SK-N-DZ (cell line): ENCODE measurements at regions not wholly inside any gene's neighbourhood (a gene's known extent, or its start where the extent isn't known, plus 50 kb on each side); places are given as distances from the start of the nearest gene placed in this dataset.
"Not testable (repeated sequence)": the region's sequence is repeated elsewhere in the genome, so short reads cannot be mapped to it uniquely, and the experiment has no call there.

Experiments
- DNase-seq: peaks from one replicate; pipeline ENCODE4 v3.0.0-alpha.2; 2015; ENCODE audit warnings: low spot score

DNA sequence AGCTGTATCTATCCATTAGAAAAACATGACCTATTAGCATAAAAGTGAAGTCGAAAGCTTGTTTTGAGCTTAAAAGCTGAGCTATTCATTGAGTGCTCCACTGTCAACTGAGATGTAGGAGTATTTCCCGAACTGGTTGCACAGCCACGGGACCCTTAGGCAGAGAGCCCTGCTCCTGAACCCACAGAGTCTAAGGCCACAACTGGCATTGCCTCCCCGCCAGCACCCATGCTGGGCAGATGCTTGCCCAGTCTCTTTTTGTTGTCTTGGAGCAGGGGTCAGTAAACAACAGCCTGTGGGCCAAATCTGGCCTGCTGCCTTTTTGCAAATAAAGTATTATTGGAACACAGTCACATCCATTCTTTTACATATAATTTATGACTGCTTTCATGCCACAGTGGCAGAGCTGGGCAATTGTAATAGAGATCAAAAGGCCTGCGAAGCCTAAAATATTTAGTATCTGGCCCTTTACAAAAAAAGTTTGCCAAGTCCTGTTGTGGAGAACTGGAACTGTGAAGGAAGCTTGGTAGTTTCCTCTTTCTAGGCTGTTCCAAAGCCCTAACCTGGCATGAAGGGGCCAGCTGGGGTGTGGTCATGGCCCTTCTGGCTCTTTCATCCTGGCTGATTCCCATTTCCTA is 58.4 kb upstream of the WAPL start:
- no peak for DNase-seq

GRCh38 chr10:86580521-86580891 is 58.9 kb upstream of the WAPL start:
- DNase-seq, result no peak

- no peak for DNase-seq
Measured at GRCh38 chr10:86583983-86584382, 62.4 kb upstream of the WAPL start.

DNA sequence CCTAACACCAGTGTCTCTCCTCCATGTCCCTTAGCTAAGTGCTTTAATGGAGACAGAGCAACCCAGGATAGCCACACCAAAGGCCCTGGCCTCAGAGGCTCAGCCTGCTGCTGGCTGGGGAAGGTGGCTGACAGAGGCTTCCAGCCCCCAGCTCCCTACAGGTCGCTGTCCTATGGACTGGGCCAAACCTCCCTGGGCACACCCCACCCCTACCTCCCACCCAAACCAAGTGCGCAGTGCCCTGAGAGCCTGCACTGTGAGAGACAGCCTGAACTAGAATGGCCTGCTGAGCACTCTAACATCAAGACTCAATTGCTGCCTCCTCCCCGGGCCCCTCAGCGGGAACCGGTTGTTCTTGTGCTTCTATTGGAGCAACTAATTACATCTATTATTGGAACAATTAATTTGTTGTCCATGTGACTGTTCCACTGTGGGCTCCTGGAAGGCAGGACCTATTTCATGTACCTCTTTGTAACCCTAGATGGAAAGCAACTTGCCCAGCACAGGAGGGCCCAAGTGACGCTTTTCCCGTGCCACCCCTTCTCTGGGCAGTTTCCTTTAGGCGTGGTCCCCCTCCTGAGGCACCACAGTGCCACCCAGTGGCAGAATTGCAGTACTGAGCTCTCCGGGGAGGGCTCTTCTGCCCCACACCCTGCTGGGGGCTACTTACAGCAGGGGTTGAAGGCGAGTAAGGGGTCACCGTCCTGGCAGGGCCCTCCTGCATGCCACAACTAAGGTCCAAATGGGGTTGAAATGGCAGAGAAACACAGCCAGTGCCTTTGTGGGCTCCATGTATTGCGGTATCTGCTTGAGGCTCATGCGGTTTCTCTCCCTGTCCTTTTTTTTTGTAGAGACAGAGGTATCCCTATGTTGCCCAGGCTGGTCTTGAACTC is 63.7 kb upstream of the WAPL start:
- peak; percentile 73 for DNase-seq

GRCh38 chr10:86586516-86586915 is 64.9 kb upstream of the WAPL start:
- no peak for DNase-seq

DNA sequence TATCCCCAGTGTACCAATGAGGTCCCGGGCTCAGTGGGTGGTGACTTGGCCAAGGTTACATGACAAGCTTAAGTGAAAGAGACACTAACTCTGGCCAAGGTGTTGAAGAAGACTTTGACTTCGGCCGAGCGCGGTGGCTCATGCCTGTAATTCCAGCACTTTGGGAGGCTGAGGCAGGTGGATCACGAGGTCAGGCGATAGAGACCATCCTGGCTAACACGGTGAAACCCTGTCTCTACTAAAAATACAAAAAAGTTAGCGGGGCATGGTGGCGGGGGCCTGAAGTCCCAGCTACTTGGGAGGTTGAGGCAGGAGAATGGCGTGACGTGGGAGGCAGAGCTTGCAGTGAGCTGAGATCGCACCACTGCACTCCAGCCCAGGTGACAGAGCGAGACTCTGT is 65.6 kb upstream of the OPN4 start:
- not testable (repeated sequence) for DNase-seq

DNA sequence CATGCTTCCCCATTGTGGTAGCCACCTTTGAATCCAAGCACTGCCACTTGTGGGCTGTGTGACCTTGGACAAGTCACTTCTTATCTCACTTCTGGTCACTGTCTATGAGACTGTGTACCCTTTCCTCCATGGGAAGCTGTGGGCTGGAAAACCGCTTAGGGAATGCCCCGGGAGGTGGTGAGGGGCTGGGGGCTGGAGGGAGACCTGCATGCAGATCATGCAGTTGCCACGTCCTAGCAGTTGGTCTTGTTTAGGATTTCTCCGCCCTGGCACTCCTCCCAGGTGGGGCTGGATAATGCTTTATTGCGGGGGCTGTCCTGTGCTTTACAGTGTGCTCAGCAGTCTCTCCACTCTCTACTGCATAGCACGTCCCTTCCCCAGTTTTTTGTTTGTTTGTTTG is 62.9 kb upstream of the OPN4 start:
- DNase-seq, result no peak

- no peak for DNase-seq
Measured at GRCh38 chr10:86592413-86592812, 61.9 kb upstream of the OPN4 start.

DNA sequence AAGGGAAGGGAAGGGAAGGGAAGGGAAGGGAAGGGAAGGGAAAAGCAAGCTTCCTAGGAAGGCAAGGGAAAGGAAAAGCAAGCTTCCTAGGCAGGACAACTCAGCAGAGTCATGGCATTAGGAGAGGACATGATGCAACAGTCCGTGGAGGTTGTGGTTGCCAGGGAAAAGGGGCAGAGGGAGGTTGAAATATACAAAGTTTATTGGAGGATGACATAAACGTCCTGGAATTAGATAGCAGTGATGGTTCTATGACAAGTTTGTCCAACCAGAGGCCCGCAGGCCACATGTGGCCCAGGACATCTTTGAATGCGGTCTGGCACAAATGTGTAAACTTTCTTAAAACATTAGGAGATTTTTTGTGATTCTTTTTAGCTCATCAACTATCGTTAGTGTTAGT is 59.8 kb upstream of the OPN4 start:
- no peak for DNase-seq

DNA sequence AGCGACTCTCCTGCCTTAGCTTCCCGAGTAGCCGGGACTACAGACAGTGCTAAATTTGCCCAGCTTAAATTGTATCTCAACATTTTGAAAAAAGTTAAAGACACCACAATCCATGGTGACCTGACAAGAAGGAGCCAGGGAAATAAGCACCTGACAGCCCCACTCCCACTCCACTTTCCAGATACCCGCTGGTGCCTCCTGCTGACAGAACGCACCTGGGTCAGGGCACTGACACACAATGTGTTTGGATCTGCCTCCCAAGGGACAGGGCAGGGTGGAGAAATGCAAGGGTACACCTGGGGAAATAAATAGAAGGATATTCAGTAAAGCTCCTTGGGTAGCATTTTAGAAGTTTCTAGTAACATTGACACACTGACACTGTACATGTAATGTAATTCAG is 58.9 kb upstream of the OPN4 start:
- DNase-seq, result no peak

DNA sequence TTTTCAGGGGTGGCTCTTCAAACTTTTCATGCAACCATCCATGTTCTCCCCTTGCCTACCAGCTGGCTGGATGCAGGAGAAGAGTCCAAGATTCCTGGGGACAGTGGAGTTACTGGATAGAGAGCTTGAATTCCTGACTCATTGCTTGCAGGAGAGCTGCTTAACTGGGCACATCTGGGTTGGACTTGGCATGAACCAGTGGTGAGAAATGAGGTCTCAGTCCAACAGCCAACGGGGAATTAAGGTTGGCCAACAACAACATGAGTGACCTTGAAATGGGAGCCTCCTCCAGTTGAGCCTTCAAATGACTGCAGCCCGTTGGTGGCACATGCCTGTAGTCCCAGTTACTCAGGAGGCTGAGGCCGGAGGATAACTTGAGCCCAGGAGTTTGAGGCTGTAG is 58.1 kb upstream of the OPN4 start:
- DNase-seq, result no peak

GRCh38 chr10:86597306-86597705 is 57.0 kb upstream of the OPN4 start:
- DNase-seq, result no peak

DNA sequence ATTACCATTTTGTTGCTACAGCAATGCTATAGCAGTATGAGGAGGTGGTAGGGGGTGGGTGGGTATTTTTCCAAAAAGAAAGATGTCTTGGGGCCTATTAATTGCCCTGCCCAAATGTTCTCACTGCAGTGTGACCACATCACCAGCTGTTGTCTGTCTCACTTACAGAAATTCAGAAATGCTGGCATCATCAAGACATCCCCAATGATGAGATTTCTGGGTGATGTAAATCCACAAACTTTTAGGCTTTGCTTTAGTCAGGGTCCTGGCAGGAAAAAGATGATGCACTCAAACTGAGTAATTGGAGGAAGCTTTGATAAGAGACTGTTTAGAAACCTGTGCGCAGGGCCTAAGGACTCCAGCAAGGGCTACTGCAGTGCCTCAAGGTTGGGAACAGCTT is 56.2 kb upstream of the OPN4 start:
- no peak for DNase-seq

- DNase-seq, result no peak
Measured at GRCh38 chr10:86599041-86599440, 55.3 kb upstream of the OPN4 start.

DNA sequence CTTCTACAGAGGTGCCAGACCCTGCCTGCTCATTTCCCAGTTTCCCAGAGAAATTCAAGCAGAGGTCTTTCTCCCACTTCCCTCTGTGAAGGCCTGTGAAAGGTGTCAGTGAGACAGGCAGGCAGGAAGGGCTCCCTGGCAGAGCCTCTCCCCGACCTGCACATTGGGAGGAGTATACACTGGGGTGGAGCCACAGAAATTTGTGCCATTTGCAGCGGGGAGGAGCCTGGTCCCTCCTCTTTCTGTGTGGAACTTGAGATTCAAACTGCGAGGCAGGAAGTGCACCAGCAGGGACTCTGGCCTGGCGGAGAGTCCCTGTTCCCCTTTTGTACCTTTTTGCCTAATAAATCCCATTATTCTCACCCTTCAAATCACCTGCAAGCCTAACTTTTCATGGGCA is 54.6 kb upstream of the OPN4 start:
- DNase-seq, result no peak

GRCh38 chr10:86600296-86600695 is 54.1 kb upstream of the OPN4 start:
- DNase-seq, result no peak

DNA sequence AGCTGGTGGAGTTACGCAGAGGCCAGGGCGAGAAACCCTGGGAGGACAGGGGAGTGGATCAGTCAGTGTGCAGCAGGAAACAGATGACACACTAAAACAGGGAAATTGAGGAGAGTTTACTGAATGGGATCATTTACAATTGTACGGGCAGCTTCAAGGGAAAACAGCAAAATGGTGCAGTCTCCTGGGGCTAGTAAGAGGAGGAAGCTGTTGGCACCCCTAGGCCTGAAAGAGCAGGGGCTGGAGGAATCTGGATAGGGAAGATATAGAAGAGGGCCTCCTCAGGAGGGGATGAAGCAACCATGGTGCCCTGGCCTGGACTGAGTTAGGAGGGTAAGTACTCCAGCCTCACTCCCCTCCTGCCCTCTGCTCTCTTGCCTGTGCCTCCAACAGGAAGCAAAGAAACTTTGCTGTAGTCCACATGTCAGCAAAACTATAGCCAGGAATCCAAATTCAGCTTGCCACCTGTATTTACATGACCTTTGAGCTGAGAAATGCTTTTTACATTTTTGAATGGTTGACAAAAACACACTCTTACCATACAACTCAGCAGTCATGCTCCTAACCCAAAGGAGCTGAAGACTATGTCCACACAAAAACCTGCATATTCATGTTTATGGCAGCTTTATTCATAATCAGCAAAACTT is 52.3 kb upstream of the OPN4 start:
- DNase-seq, result no peak

- no peak for DNase-seq
Measured at GRCh38 chr10:86603256-86603655, 51.1 kb upstream of the OPN4 start.
